ENCODE measurements at regions not wholly inside any gene's neighbourhood (a gene's known extent, or its start where the extent isn't known, plus 50 kb on each side); places are given as distances from the start of the nearest gene placed in this dataset.
A peak's percentile ranks its signal among the peaks of the same experiment; 100 is the strongest.

DNA sequence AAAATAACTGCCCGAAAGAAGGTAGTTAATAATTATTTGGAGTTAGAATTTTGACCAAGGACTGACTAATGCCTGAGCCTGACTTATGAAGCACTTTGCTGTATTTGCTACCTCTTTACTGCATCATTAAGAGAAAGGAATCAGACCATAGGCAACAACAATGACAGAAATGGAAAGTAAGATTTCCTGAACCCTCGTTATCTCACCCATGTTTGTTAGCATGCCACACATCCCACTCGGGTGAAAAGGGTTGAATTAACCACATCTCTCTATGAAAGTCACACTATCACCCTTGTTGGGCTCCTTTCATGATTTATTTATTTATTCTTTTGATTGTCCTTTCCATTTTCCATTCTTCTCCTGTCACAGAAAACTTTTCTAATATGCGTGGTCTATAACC lies 59.6 kb downstream of the OLIG3 start:
- DNase-seq (ENCODE audit: low spot score), result no peak

GRCh38 chr6:137432054-137432611 lies 62.1 kb downstream of the OLIG3 start:
- DNase-seq (ENCODE audit: low spot score), result no peak

- DNase-seq (ENCODE audit: low spot score), result no peak
Observed at GRCh38 chr6:137430954-137431353, 63.2 kb downstream of the OLIG3 start.

DNA sequence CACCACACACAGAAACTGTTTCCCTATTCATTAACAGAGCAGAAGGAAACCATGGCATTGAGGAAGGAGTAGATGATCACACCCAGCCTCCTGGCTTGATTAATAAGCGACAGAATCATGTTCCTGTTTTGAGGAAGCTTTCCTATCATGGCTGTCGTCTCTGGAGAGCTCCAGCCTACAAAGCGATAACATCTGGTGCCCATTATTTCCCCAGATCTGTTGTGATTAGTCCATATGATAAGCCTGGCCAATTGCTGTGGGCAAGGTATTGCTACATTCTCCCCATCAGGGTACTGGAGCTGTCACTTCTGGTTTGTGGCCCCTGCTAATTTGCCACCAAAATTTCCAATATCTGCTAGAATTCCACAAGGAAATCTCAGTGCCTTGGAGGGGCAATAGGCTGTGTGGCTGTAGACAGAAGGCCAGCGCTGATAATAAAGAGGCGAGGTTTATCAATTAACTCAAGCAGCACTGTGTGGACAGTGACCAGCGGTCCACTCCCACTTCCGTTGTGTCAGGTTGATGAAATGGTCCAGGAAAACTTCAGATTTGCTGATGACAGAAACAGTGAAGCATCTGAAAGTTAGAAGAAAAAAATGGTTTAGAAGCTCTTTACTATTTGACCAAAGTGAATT lies 66.4 kb downstream of the OLIG3 start:
- no peak for DNase-seq (ENCODE audit: low spot score)

- no peak for DNase-seq (ENCODE audit: low spot score)
Observed at GRCh38 chr6:137426007-137426689, 68.0 kb downstream of the OLIG3 start.

- no peak for DNase-seq (ENCODE audit: low spot score)
Observed at GRCh38 chr6:137424251-137424650, 69.9 kb downstream of the OLIG3 start.

GRCh38 chr6:137423451-137424168 lies 70.6 kb downstream of the OLIG3 start:
- DNase-seq (ENCODE audit: low spot score), result no peak

DNA sequence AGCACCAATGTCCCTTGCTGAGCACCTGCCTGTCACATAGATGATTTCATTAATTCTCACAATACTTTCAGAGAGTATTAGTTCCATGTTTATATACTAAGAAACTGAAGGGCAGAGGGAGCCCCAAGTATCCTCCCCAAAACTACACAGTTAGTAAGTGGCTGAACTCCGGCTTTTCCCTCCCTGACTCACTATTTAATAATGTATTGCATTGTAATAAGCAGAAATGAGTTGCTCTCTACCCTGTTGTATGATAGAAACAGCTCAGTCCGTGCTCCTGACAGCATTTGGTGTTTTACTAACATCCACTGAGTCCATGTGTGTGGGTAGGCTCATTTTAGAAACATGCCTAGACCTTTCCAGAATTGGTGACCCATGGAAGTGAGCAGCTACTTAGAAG lies 76.8 kb downstream of the OLIG3 start:
- peak; percentile 5 for DNase-seq (ENCODE audit: low spot score)

DNA sequence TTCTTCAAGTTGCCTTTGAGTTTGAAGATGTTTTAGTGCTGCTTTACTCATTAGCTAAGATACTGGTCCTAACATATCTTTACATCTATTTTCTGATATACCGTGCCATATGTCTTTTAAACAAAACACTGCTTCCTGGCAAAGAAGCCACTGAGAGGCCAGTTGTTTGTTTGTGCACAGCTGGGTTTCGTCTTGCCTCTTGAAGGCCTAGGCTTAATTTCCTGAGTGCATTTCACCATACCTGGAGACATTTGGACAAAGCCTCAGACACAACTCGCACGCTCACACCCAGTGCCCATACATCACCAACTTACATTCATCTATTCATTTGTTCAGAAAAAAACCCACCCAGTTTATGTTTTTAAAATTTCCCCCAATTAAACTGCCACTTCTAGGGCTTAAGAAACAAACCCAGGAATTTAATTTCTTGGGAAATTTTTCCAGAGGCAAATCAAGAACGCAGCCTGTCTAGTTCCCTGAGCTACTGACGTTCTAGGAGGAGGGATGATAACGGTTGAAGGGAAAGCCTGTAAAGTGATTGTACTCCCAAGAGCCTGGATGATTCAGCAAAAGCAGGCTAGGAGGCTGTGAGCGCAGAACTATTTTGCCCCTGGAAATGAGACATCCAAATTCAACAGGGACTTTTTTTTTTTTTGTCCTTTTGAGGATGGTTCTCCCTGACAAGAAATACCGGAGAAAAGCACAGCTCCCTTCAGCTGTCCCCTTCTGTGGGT lies 77.7 kb downstream of the OLIG3 start:
- peak; percentile 60 for DNase-seq (ENCODE audit: low spot score)

- DNase-seq (ENCODE audit: low spot score), result no peak
Observed at GRCh38 chr6:137415834-137416190, 78.4 kb downstream of the OLIG3 start.

- peak; percentile 77 for DNase-seq (ENCODE audit: low spot score)
Observed at GRCh38 chr6:137415127-137415833, 78.9 kb downstream of the OLIG3 start.

DNA sequence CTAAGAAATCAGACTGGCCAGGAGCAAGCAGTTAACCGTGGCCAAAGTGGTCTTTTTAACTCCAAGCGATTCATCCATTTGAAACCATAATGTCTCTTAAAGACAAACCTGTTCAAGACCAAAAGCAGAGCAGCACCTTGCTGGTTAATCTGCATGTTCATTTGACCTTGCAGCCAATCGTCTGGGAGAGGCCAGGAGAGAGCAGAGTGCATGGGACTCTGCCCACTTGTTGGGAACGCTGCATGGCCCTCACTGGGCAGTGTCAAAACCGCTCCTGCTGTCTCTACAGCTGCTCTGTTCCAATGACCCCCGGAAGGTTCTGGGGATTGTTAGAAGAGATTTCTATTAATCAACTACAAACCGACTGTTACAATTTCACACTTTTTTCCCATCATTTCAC lies 79.6 kb downstream of the OLIG3 start:
- no peak for DNase-seq (ENCODE audit: low spot score)

- no peak for DNase-seq (ENCODE audit: low spot score)
Observed at GRCh38 chr6:137413482-137413881, 80.7 kb downstream of the OLIG3 start.

GRCh38 chr6:137412562-137412961 lies 81.6 kb downstream of the OLIG3 start:
- DNase-seq (ENCODE audit: low spot score), result no peak

GRCh38 chr6:137409266-137409777 lies 84.9 kb downstream of the OLIG3 start:
- no peak for DNase-seq (ENCODE audit: low spot score)

- DNase-seq (ENCODE audit: low spot score), result no peak
Observed at GRCh38 chr6:137407816-137408215, 86.4 kb downstream of the OLIG3 start.

DNA sequence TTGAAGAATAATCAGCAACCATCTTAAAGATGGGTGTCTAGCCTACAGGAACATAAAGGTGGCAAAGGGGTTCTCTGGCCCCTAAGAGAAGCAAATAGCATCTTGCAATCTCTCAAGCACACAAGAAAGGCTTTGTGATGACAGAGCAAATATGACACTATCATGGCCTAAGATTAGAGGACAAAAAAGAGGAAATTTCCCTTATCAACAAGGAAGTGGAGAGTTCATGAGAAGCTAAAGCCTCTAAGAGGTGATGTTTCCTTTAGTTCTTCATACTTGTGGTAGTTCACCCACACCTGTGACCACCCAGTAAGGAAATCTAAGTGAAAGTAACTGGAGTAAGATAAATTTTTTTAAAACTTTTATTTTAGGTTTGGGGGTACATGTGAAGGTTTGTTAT lies 88.4 kb downstream of the OLIG3 start:
- no peak for DNase-seq (ENCODE audit: low spot score)

DNA sequence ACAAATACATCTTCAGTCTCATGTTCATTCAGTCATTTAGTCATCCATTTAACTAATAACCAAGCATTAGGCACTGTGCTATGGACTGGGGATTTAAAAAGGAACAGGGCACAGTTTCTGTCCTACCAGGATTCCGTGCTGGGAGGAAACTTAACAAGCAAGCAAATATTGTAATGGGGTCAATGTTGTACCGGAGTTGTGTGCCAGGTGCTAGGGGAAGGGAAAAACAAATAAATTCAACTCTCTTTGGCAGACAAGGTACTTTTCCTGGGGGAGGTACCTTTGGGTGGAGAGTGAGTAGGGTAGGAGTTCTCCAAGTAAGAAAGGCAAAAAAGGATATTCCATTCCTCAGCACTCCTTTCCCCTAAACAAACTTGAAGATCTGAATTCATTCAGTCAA lies 90.3 kb downstream of the OLIG3 start:
- DNase-seq (ENCODE audit: low spot score), result no peak

- DNase-seq (ENCODE audit: low spot score), result no peak
Observed at GRCh38 chr6:137403443-137403842, 90.8 kb downstream of the OLIG3 start.

DNA sequence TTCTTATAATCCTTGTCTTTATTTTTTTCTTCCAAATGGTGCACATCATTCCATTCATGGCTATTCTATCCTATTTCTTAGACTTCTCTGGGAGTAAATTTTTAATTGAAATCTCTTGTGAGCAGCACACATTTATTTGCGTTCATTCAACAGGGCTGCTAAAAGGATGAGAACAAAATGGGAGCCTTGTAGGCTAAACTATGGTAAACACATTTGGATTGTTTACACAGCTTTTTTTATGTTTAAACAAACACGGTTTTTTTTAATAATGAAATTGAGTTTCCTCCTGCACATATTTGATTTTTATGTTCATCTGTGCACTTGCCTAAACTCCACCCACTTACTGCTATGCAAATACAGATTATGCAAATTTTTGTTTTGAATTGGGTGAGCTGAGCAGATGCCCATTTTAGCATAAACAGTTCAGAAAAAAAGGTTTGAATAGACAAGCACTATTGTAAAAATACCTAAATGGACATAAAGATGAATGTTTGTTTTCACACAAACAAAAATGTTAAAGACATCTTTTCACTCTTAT lies 92.0 kb downstream of the OLIG3 start:
- DNase-seq (ENCODE audit: low spot score), result no peak

DNA sequence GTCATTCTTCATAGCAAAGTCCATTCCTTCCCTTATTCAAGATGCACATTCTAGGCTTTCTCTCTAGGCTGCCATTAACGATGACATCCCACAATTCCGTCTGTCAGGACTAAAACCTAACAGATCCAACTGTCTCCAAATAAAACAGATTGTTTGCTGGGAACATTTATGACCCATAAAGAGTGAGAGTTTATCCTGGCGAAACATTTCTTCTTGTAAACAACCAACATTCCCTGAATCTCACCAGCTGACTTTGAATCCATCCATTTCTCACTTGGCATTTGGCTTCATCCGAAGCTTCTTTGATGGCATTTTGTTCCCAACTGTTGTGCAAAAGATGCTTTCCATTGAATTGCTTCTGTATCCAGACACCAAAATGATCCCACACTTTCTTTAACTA lies 93.1 kb downstream of the OLIG3 start:
- DNase-seq (ENCODE audit: low spot score), result no peak
